ENCODE measurements at regions not wholly inside any gene's neighbourhood (a gene's known extent, or its start where the extent isn't known, plus 50 kb on each side); places are given as distances from the start of the nearest gene placed in this dataset.

DNA sequence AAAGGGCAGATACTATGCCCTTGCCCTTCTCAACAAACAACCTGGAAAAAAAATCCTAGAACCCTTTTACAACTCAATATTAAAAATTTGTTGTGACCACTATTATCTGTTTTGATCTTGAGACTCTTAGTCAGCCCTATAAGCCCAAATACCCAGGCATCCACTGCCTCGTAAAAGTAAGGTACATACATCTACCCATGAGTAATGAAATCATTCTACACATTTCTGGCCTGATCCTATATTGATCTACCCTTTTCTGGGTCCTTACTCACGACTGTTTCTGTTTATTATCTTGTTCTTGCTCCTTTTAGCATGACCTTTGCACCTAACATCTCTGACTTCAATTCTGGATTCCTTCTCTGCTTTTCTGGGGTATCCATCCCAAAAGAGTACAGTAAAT lies 56.8 kb downstream of the SCG2 start:
- H3K4me3 ChIP-seq = no peak overlapping the region
- ChIA-PET CTCF (no interaction called here), POLR2A (no interaction called here)
- no peaks in the 10 kb centered on the region for H3K9me3 ChIP-seq
- 26% methylated on average over 2 of the region's 2 CpGs for WGBS (ENCODE audit: missing lambda C conversion rate)
- DNase-seq (ENCODE audit: low read depth in 1 of 2, low spot score in 1 of 2) = no peak
- H3K4me1 ChIP-seq = peaks cover 32% of the 10 kb centered on the region
- ATAC-seq = no peak
- FAIRE-seq = no peak
- peak overlapping the region in 1 of 2 experiments; percentile 6; a peak in 1 of 6 replicates for H3K27ac ChIP-seq
- peak overlapping the region; percentile 35 for H3K4me2 ChIP-seq
- TF ChIP-seq GATA3 (IDR thresholded peaks at IDR 0.05; ENCODE audit: borderline replicate concordance) (peak; percentile 32; the same call in 1 of the 2 replicates), ZNF302 (CRISPR knock-in tag; IDR thresholded peaks at IDR 0.05) (no peak), HEYL (CRISPR knock-in tag; IDR thresholded peaks at IDR 0.05) (no peak), NFE2L2 (conservative IDR thresholded peaks at IDR 0.05; ENCODE audit: low read length) (no peak)
- TF ChIP-seq, protein P1, sequence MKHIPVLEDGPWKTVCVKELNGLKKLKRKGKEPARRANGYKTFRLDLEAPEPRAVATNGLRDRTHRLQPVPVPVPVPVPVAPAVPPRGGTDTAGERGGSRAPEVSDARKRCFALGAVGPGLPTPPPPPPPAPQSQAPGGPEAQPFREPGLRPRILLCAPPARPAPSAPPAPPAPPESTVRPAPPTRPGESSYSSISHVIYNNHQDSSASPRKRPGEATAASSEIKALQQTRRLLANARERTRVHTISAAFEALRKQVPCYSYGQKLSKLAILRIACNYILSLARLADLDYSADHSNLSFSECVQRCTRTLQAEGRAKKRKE (CRISPR knock-in tag; IDR thresholded peaks at IDR 0.05; ENCODE audit: low read depth) = no peak

DNA sequence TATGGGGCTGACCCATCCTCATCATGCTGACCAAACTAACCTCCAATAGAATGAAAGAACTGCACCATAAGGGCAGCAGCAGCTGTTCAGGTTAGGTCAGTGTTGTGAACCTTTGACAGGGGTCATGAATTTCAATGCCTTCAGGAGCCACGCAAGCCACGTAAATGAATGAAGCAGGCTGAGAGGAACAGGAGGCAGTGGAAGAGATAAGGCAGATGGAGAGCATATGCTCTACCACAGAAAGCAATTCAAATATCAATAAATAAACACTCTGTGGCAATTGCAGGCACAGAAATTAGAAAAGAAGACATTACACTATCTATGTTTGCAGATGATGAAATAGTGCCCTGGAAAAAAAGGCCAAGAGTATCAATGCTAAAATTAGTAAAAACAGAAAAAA lies 56.3 kb downstream of the SCG2 start:
- Histone ChIP-seq H3K9me3 (no peaks in the 10 kb centered on the region), H3K4me1 (peaks cover 32% of the 10 kb centered on the region), H3K4me3 (no peak overlapping the region), H3K27ac (peak overlapping the region in 1 of 2 experiments; percentile 6; a peak in 1 of 6 replicates), H3K4me2 (peak overlapping the region; percentile 35)
- POLR2A ChIA-PET = no interaction called here
- CTCF ChIA-PET = no interaction called here
- WGBS (ENCODE audit: missing lambda C conversion rate) = 100% methylated on average over 2 of the region's 2 CpGs
- DNase-seq (ENCODE audit: low read depth in 1 of 2, low spot score in 1 of 2) (no peak), ATAC-seq (no peak), FAIRE-seq (no peak)
- no peak for TF ChIP-seq JUNB (IDR thresholded peaks at IDR 0.05)
- TF ChIP-seq, protein P2, sequence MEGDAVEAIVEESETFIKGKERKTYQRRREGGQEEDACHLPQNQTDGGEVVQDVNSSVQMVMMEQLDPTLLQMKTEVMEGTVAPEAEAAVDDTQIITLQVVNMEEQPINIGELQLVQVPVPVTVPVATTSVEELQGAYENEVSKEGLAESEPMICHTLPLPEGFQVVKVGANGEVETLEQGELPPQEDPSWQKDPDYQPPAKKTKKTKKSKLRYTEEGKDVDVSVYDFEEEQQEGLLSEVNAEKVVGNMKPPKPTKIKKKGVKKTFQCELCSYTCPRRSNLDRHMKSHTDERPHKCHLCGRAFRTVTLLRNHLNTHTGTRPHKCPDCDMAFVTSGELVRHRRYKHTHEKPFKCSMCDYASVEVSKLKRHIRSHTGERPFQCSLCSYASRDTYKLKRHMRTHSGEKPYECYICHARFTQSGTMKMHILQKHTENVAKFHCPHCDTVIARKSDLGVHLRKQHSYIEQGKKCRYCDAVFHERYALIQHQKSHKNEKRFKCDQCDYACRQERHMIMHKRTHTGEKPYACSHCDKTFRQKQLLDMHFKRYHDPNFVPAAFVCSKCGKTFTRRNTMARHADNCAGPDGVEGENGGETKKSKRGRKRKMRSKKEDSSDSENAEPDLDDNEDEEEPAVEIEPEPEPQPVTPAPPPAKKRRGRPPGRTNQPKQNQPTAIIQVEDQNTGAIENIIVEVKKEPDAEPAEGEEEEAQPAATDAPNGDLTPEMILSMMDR (IDR thresholded peaks at IDR 0.05) = no peak
- no peak for TF ChIP-seq POLR2A (IDR thresholded peaks at IDR 0.05; ENCODE audit: low read length)
- no peak for TF ChIP-seq CBX8 (IDR thresholded peaks at IDR 0.05)

Small RNA genes in the stretch of these regions (small RNA-seq; reads per million reads assigned to genes)
- gene HIGD1AP4 (0 reads per million in 6 experiments), gene RN7SL807P (0 reads per million in 6 experiments)

Measured in A549 (cell line).